DMS114 treated with DMSO at 0.1 percent for 48 hours (cell line): ENCODE measurements at regions not wholly inside any gene's neighbourhood (a gene's known extent, or its start where the extent isn't known, plus 50 kb on each side); places are given as distances from the start of the nearest gene placed in this dataset.

Source experiments
- DNase-seq: peaks from one replicate; lab custom pipeline; 2025; ENCODE audit not compliant: unreplicated experiment; lab: John Stamatoyannopoulos, UW

DNA sequence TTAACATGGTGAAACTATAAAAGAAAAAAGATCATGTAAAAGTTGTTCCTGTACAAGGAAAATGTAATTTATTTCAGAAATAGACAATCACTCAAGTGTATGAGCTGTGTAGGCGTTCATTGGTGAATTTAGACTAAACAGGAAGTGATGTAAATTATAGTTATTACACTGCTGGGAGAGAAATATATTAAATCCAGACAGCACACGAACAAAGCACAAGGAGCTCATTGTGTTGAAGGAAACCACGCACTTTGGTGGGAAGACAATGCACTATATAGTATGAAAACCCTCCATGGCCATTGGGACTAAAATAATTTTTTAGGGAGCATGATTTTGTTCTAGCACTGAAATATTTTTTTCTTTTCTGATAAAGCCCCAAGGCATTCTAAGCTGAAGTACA lies 450.5 kb downstream of the KLF12 start:
- no peak for DNase-seq

- no peak for DNase-seq
These were observed 452.4 kb downstream of the KLF12 start for GRCh38 chr13:73681779-73682178.

DNA sequence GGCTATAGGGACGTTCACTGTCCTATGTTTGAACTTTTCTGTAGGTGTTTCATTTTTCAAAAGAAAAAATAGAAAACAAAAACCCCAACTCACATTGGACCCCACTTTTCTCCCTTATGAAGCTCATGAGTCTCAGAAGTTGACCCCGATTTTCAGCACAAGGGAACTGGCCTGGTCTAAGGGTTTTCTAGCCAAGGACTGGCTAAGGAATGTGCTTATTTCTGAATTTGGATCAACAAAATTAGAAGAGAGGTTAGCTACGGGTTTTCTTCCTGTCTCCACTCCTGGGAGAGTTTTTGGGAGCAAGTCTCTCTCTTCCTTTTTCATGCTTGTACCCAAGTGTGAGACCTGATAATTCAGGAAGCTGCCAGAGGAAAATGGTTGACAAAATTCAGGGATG lies 453.2 kb downstream of the KLF12 start:
- DNase-seq = no peak

GRCh38 chr13:73677048-73677601 lies 457.1 kb downstream of the KLF12 start:
- no peak for DNase-seq

- no peak for DNase-seq
These were observed 457.6 kb downstream of the KLF12 start for GRCh38 chr13:73676550-73677047.

DNA sequence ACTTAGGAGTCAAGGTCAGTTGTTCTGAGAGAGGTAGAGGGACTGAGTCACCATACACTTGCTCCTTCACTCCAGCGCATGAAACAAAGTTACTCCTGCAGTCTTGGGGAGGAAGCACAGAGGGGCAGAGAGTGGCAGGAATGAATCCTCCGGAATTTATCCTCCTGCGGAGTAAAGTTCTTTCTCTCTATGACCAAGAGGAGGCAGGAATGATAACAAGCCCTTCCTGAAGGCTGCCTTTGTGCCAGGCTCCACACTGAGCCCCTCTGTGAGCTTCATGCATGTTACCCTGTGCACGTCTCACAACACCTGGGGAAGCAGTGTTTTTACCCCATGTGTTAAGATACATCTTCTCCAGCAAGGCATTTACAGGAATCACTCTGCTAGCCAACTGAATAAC lies 458.4 kb downstream of the KLF12 start:
- no peak for DNase-seq

- DNase-seq = no peak
These were observed 459.6 kb downstream of the KLF12 start for GRCh38 chr13:73674570-73674969.

GRCh38 chr13:73673931-73674330 lies 460.3 kb downstream of the KLF12 start:
- no peak for DNase-seq

DNA sequence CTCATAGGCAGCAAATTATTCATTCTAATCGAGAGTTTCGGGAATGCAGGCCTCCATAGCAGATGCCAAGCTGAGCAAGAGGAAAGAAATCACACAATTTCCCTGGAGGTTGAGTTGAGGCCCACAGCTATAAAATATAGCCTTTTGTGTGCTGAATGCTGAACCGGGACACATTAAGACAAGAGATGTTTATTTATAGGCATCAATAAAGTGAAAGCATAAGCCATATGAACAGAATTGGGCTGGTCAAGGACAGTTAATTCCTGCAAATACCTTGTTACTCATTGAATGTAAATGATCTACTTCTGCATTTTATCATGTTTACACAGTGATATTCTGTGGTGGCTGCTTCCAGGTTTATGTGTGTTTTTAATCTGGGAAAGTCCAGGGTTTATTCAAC lies 461.7 kb downstream of the KLF12 start:
- no peak for DNase-seq

- DNase-seq = no peak
These were observed 462.5 kb downstream of the KLF12 start for GRCh38 chr13:73671732-73672131.

GRCh38 chr13:73671011-73671410 lies 463.2 kb downstream of the KLF12 start:
- no peak for DNase-seq

DNA sequence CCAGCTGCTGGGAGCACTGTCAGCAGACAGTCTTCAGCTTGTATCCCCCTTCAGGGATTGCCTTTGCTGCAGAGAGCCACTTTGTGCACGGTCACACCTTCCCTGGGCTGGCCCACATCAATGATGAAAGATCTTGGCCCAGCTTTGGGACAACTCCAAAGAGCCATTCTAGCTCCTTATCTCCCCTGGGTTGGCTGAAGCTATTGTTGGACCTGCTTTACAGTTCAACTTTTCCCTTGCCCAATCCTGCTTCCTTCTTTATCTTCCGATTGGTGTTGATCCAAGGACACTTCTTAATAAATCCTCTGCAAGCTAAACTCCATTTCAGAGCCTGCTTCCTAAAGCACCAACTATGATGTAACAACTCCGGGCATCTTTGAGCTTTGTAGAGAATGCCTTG lies 466.4 kb downstream of the KLF12 start:
- DNase-seq = no peak

DNA sequence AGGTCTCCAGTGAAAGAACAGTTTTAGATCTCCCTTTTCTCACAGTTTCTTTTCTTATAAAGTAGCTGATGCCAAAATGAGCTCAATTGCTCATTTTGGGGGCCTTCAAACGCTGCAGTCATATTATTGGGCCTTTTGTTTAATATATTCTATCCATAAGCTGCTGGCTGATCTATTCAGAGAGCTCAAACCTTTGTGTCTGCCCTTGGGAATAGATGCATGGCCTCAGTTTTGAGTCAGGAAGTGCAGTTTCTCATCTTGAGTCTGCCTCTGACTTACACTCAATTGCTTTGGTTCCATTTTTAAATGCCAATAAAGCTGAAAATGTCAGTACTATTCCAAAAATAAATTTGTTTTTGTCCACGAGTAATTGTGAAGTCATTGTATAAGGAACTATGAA lies 468.9 kb downstream of the KLF12 start:
- DNase-seq = no peak

- no peak for DNase-seq
These were observed 469.4 kb downstream of the KLF12 start for GRCh38 chr13:73664851-73665250.

GRCh38 chr13:73662833-73663232 lies 471.4 kb downstream of the KLF12 start:
- no peak for DNase-seq

DNA sequence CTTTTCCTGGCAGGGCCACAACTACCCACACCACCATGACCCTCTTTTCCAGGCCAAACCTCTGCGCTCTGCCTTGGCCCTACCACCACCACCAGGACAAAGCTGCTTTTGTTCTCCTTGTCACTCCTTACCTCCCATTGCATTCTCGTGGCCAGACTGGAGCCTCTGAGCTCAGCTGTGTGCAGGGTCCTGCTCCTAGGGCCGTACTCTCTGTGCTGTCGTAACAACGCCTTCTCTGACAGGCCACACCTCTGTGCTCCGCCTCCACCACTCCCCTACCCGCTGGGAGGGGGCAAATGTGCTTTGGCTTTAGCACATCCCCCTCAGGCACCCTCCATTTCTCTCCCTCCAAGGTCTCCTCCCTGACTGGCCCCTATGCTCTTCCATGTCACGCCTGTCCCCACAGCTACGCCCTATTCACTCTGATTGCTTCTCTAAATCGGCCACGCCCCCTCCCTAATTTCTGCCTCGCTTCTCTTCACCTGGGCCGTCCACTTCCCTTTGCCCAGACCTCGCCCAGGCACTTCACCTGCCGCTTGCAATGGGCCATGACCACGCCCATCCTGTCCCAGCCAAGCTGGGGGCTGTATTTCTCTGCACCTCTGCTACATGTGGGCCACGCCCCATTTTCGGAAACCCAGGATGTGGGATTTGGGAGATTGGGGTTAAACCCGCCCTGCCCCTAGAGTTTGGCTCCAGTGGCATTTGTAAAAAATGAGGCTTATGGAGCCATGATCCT lies 472.3 kb downstream of the KLF12 start:
- no peak for DNase-seq

GRCh38 chr13:73661066-73661465 lies 473.1 kb downstream of the KLF12 start:
- no peak for DNase-seq

DNA sequence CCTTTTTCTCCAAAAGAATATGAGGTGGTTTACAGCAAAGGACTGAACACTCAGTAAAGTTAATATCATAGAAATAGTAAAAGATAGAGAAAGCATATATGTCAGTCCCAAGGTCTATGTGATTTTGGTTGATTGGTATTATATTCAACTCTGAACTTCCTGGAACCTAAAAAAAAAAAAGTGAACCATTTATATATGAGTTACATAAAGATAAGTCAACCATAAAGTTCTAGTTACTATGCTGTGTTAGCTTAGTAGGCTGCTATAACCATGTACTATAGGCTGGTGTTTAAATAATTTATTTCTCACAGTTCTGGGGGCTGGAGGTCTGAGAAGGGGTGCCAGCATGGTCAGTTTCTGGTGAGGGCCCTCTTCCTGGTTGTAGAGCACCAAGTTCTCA lies 475.6 kb downstream of the KLF12 start:
- DNase-seq = no peak

DNA sequence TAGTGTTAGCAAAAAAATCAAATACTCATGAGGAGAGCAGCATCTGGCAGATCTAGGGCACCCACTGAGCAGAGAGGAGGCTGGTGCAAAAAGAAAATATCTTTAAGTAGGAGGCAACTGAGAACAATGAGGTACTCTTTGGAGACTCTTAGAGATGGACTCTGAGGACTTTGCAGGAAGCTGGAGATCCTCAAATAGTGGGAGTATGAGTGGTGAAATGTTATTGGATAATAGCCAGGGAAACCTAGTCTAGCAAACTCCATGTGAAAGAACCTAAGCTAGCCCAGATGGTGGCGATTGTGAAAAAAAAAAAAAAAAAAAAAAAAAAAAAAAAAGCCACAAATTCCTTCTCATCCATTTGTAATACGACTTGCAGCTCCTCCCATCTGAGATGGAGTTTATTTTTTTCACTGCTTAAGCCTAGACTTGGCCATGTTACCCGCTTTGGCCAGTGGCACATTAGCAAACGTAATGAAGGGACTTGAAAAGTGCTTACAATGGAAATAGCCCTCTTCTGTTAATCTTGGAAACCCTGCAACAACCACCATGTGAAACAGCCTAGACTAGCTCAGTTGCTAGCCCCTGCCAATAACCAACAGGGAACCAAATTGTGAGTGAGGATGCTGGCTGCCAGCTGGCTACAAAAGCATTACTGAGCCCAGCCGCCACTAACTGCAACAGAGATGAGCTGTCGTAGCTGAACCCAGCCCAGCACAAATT lies 476.2 kb downstream of the KLF12 start:
- DNase-seq = no peak

GRCh38 chr13:73656863-73657262 lies 477.3 kb downstream of the KLF12 start:
- DNase-seq = no peak

GRCh38 chr13:73653688-73654087 lies 480.5 kb downstream of the KLF12 start:
- DNase-seq = no peak

GRCh38 chr13:73647417-73647816 lies 486.8 kb downstream of the KLF12 start:
- DNase-seq = no peak
